SK-N-SH treated with all-trans-retinoic acid at 6 μM for 48 hours (cell line): ENCODE measurements at regions not wholly inside any gene's neighbourhood (a gene's known extent, or its start where the extent isn't known, plus 50 kb on each side); places are given as distances from the start of the nearest gene placed in this dataset.

ENCODE experiments used
- ATAC-seq: fragments of 200-7000 bp; cut with Tn5 transposase; 3 replicates; pipeline ENCODE4 v1.9.1; 2020; ENCODE audit warnings: mild to moderate bottlenecking, moderate library complexity
- ARNTL ChIP-seq: fragments of 450-650 bp; formaldehyde crosslinking; IDR thresholded peaks from 2 replicates; pipeline ENCODE4 v1.5.0; 2020; ENCODE audit warnings: low read depth, mild to moderate bottlenecking, moderate library complexity, borderline replicate concordance
- BACH2 ChIP-seq: fragments of 250-450 bp; sonication (Bioruptor Pico); IDR thresholded peaks from 2 replicates; pipeline ENCODE4 v1.9.0; 2021; ENCODE audit warnings: mild to moderate bottlenecking, borderline replicate concordance
- CREB5 ChIP-seq: fragments of 250-450 bp; sonication (Bioruptor Pico); IDR thresholded peaks from 2 replicates; pipeline ENCODE4 v1.5.1; 2020; ENCODE audit warnings: low read depth, mild to moderate bottlenecking, moderate library complexity
- CSDC2 ChIP-seq: fragments of 250-450 bp; sonication (Bioruptor Pico); IDR thresholded peaks from 2 replicates; pipeline ENCODE4 v1.5.0; 2020; ENCODE audit warnings: mild to moderate bottlenecking, moderate library complexity
- ESRRG ChIP-seq: fragments of 250-450 bp; sonication (Bioruptor Pico); IDR thresholded peaks from 2 replicates; pipeline ENCODE4 v1.6.1; 2021; ENCODE audit warnings: mild to moderate bottlenecking
- GLIS3 ChIP-seq: fragments of 250-450 bp; sonication (Bioruptor Pico); IDR thresholded peaks from 2 replicates; pipeline ENCODE4 v1.5.0; 2020; ENCODE audit warnings: mild to moderate bottlenecking, moderate library complexity
- ISL1 ChIP-seq: fragments of 250-450 bp; sonication (Bioruptor Pico); IDR thresholded peaks from 2 replicates; pipeline ENCODE4 v2.1.2; 2022; ENCODE audit warnings: mild to moderate bottlenecking, moderate library complexity
- OSR1 ChIP-seq: fragments of 250-450 bp; sonication (Bioruptor Pico); IDR thresholded peaks from 2 replicates; pipeline ENCODE4 v1.8.0; 2022; ENCODE audit warnings: moderate library complexity, mild to moderate bottlenecking, inconsistent platforms
- PATZ1 ChIP-seq: fragments of 250-450 bp; sonication (Bioruptor Pico); IDR thresholded peaks from 2 replicates; pipeline ENCODE4 v1.8.0; 2020; ENCODE audit warnings: mild to moderate bottlenecking, moderate library complexity, borderline replicate concordance
- POU6F1 ChIP-seq: fragments of 250-450 bp; sonication (Bioruptor Pico); IDR thresholded peaks from 2 replicates; pipeline ENCODE4 v1.8.0; 2021; ENCODE audit warnings: low read depth, mild to moderate bottlenecking, moderate library complexity, borderline replicate concordance
- PPARA ChIP-seq: fragments of 250-450 bp; sonication (Bioruptor Pico); IDR thresholded peaks from 2 replicates; pipeline ENCODE4 v1.5.0; 2020; ENCODE audit warnings: mild to moderate bottlenecking, borderline replicate concordance
- RARB ChIP-seq: fragments of 250-450 bp; sonication (Bioruptor Pico); IDR thresholded peaks from 2 replicates; pipeline ENCODE4 v1.8.0; 2021; ENCODE audit warnings: mild to moderate bottlenecking, moderate library complexity
- SNAI2 ChIP-seq: fragments of 250-450 bp; sonication (Bioruptor Pico); IDR thresholded peaks from 2 replicates; pipeline ENCODE4 v1.5.0; 2020; ENCODE audit warnings: mild to moderate bottlenecking, moderate library complexity
- TOX ChIP-seq: fragments of 250-450 bp; sonication (Bioruptor Pico); IDR thresholded peaks from 2 replicates; pipeline ENCODE4 v1.8.0; 2021; ENCODE audit warnings: mild to moderate bottlenecking, moderate library complexity, borderline replicate concordance
- TSHZ2 ChIP-seq: fragments of 250-450 bp; sonication (Bioruptor Pico); IDR thresholded peaks from 2 replicates; pipeline ENCODE4 v1.5.0; 2020; ENCODE audit warnings: mild to moderate bottlenecking, moderate library complexity
- ZC3H10 ChIP-seq: fragments of 250-450 bp; sonication (Bioruptor Pico); IDR thresholded peaks from 2 replicates; pipeline ENCODE4 v1.5.1; 2021; ENCODE audit warnings: mild to moderate bottlenecking, moderate library complexity
- ZFP3 ChIP-seq: fragments of 250-450 bp; sonication (Bioruptor Pico); IDR thresholded peaks from 2 replicates; pipeline ENCODE4 v1.5.0; 2020; ENCODE audit warnings: mild to moderate bottlenecking, moderate library complexity
- ZFP30 ChIP-seq: fragments of 450-650 bp; formaldehyde crosslinking; IDR thresholded peaks from 2 replicates; pipeline ENCODE4 v1.5.0; 2022; ENCODE audit warnings: mild to moderate bottlenecking, moderate library complexity
- ZNF565 ChIP-seq: fragments of 450-650 bp; formaldehyde crosslinking; conservative IDR thresholded peaks from 2 replicates; pipeline ENCODE4 v1.5.0; 2020; ENCODE audit warnings: low read depth, mild to moderate bottlenecking, moderate library complexity
- ZNF70 ChIP-seq: fragments of 450-650 bp; formaldehyde crosslinking; IDR thresholded peaks from 2 replicates; pipeline ENCODE4 v1.5.0; 2020; ENCODE audit warnings: mild to moderate bottlenecking, moderate library complexity

DNA sequence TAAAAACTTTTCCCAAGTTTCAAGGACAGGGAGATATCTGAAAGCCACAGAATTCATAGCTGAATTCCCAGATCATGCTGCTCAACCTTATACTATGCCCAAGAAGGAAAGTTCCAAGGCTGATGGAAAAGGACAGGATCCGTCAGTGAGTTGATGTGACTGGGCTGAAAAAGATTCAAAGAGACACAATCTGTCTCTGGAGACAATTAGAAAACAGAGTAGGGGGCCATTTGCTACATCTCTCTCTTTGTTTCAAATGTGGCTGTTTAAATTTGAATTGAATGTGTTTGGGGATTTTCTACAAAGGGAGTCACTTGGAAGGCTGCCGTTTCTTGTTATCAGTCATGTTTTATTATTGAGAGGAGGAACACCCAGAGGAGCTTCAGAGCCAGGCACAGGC lies 292.6 kb downstream of the NUF2 start:
- no peak for TF ChIP-seq PPARA (CRISPR knock-in tag)
- no peak for TF ChIP-seq TSHZ2 (CRISPR knock-in tag)
- TF ChIP-seq ZNF565 = no peak
- no peak for TF ChIP-seq ZFP30 (CRISPR knock-in tag)
- TF ChIP-seq CSDC2 (CRISPR knock-in tag) = no peak
- TF ChIP-seq GLIS3 = no peak
- no peak for TF ChIP-seq CREB5 (CRISPR knock-in tag)
- TF ChIP-seq ESRRG (CRISPR knock-in tag) = no peak
- ATAC-seq = no peak

DNA sequence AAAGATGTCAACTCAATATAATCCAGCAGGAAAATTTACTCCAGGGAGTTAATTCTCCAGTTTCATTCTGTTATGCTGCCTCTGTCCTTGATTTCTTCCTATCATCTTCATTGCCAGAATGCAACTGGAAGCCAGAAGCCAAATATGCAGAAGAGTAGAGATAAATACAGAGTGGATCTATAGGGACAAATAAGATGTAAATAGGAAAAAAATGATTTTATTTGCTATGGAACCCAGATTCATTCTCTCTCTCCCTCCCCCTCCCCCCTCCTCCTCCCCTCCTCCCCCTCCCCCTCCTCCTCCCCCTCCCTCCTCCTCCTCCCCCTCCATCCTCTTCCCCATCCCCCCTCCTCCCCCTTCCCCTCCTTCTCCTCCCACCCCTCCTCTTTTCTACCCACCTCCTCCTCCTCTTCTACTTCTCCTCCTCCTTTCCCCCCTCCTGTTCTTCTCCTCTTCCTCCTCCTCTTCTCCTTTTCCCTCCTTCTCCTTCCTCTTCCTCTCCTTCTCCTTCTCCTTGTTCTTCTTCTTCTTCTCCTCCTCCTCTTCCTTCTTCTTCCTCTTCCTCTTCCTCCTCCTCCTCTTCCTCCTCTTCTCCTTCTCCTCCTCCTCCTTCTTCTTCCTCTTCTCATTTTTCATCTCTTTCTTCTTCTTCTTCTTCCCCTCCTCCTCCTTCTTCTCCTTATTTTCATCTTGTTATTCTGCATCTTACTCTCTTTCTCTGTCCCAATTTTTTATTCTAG lies 306.4 kb downstream of the NUF2 start:
- no peak for ATAC-seq

More for the DNA sequence above, 306.4 kb downstream of the NUF2 start:
- TF ChIP-seq TOX (no peak), CREB5 (CRISPR knock-in tag) (no peak), ZFP3 (CRISPR knock-in tag) (no peak), POU6F1 (no peak), BACH2 (CRISPR knock-in tag) (no peak), ARNTL (CRISPR knock-in tag) (no peak), OSR1 (CRISPR knock-in tag) (no peak), GLIS3 (no peak), PATZ1 (CRISPR knock-in tag) (no peak), PPARA (CRISPR knock-in tag) (no peak), CSDC2 (CRISPR knock-in tag) (no peak), ISL1 (no peak), SNAI2 (CRISPR knock-in tag) (no peak), ZC3H10 (no peak), ZNF70 (CRISPR knock-in tag) (no peak), RARB (CRISPR knock-in tag) (no peak), TSHZ2 (CRISPR knock-in tag) (no peak)
- TF ChIP-seq, all 23 proteins: peak for 0
